Activated CD4-positive, alpha-beta T cell treated with anti-CD3 and anti-CD28 coated beads for 4 hours (primary cell): ENCODE measurements at regions not wholly inside any gene's neighbourhood (a gene's known extent, or its start where the extent isn't known, plus 50 kb on each side); places are given as distances from the start of the nearest gene placed in this dataset.

Experiments
- DNase-seq, 2 donors: peaks; one replicate each; pipeline ENCODE4 v3.0.0-alpha.2; 2020

DNA sequence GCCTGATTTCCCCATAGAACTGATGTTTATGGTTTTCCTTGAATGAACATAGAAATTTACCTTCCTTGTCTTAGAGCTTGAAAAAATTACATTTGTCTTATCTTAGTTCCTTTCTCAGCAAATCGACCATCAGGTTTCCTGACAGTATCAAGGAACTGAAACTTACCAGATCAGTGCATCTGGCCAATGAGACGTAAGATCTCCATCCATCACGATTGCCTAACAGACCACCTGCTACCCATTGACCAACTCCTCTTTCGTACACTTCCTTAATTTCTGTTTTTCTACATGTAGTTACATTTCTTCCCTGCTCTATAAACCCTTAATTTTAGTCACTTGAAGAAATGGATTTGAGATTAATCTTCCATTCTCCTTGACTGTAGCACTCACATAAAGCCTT is 57.4 kb upstream of the TMPRSS15 start:
- no peak for DNase-seq

DNA sequence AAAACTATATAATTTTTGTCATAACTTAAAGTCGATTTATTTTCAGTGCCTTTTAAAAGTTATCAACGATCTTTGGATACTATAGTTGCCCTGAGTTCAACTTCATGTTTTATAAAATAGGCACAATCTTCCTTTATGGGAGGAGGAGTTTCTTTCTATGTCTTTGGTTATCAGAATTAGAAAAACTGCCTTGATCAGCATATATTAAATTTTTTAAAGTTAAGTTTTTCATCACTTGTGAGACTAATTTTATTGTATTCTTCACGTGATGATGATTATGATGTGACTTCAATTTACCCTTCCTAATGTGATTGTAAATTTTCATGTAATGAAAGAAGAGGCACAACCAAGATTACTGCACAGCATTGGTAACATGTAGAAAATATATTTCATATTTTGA is 58.2 kb upstream of the TMPRSS15 start:
- DNase-seq: no peak

DNA sequence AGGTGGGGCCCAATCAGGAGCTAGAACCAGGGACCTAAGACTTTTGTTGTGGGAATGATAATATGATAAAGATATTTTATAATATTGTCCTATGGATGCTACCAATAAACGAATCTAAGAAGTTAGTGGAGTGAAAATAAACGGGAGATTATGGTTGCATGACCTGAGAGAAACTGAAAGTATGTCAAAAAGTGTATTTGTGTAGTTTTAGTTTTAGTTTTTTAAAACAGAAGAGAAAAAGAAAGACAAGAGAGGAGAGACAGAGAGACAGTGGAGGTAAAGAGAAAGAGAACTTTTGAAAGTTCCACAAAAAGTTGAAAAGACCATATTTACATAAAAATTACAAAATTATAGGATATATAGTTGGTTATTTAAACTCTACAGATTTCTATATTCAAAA is 64.1 kb upstream of the TMPRSS15 start:
- no peak for DNase-seq

DNA sequence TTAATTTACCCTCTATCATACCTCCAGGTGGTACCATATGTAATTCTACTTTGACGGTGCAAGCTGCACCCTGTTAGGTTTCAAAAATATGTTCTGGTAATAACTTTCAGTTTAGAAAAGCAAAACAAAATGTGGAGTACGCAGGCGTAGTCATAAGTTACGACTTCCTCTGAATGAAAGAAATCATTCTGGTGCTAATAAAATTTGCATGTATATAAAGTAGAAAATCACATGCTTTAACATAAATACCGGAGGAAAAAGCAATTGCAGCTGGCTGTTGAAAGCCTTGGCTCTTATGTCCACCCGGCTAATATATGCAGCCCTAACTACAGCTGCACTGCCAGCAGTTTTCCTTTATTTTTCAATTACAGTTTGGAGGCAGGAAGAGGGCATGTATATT is 65.2 kb upstream of the TMPRSS15 start:
- no peak for DNase-seq

DNA sequence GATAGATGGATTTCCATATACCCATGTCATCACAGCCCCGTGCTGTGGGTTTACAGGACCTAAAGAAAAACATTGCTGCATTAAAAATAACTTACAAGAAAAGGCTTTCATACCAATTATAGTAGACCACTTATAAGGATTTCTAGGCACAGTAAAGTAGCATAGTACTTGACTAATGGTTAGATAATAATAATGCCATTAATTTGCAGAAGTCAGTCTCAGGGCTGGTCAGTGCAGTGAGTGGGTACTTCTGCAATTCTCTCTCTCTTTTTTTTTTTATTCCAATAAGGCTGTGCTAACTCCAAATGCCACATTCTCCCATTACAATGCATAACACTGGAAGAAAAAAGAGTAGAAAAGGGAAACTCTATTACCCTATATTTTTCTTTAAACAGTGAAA is 73.1 kb upstream of the TMPRSS15 start:
- DNase-seq: no peak

DNA sequence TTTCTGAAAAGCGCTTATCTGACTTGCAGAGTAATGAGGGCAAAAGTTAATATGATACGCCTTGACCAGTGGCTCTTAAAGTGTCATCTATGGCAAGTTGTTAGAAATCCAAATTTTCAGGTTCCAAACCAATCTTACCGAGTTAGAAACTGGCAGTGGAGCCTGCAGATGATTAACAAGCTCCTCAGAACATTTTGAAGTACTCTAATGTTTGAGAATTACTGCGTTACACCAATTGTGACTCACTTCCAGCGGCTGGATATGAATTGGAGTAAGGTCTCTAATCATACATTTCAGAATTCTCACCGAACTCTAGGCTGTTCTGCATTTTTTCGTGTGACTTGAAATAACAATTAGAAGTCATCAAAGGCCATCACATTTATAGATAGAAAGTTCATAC is 73.5 kb upstream of the TMPRSS15 start:
- DNase-seq: no peak

DNA sequence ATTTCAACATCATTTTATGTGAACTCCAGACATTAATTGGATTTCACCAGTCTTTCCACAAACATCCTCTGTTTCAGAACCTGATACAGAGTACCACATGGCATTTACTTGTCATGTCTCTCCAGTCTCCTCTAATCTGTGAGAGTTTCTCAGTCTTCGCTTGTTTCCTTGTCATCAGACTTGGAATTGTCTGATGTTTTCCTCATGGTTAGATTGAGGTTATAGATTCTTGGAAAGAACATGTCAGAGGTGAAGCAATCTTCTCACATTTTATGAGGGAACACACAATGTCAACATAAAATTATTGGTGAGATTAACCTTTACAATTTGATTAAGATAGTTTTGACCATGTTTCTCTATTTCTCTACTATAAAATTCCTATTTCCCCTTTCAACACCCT is 74.9 kb upstream of the TMPRSS15 start:
- DNase-seq: no peak

DNA sequence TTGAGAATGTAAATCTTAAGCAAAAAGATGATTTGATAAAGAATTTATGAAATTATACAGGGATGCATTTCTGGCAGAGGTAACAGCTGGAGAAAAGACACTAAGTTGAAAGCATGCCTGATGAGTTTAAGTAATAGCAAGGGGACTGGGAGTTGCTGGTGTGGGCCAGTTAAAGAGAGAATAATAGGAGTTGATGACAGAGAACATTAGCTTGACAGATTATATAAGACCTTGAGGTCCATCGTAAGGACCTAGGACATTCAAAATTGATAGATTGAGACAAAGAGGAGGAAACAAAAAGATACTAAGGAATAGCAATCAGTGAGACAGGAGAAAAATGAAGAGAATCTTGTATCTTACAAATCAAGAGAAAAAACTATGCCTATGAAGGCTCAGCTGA is 84.7 kb upstream of the TMPRSS15 start:
- DNase-seq: no peak

DNA sequence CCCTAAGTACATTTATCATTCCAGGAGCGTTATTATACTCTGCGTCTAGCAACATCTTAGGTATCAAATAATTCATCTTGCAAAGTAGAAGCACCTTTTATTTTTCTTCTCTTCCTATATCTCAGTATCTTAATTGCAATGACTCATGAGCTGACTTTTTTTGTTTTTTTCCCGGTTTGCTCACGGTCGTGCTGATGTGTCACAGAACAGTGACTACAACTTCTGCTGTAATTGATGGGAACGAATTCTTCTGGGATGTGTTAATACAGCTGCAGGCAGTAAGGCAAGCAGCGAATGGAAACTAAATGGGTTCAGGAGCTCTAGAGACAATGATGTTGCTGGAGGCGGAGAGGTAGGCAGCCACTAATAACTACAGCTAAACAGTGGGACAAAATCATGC is 89.8 kb upstream of the TMPRSS15 start:
- no peak for DNase-seq

DNA sequence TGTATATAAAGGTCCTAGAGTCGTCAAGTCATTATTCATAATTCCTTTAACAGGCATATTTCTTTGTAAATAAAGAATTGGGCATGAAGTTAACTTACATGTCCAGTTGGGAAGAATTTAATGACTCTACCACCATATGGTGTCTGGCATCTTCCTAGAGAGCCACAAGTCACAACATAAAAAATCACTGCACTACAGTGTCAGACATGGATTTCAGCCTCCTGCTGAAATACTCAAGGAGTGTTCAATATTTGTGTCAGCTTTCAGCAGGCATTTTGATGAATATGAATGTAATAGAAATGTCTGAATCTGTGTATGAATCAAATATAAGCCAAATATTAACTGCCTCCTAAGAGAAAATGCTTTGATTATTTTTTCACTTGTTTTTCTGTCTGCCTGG is 91.9 kb upstream of the TMPRSS15 start:
- DNase-seq: no peak

DNA sequence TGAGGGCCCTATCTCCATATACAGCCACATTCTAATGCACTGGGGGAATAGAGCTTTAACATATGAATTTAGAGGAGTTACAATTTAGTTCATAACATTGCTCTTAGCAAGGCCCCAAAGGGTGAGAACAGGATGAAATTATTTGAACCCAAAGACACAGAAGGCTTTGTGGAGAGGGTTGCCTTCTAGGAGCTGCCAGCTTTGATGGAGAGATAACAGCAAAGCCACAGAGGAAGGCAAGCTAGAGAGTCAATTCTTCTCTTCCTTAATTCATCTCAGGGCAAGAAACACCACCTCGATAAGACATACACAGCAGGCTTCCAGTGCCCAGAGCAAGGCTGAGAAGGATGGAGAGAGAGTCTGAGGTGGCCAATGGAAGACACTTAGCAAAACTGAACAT is 94.8 kb upstream of the TMPRSS15 start:
- DNase-seq: no peak

DNA sequence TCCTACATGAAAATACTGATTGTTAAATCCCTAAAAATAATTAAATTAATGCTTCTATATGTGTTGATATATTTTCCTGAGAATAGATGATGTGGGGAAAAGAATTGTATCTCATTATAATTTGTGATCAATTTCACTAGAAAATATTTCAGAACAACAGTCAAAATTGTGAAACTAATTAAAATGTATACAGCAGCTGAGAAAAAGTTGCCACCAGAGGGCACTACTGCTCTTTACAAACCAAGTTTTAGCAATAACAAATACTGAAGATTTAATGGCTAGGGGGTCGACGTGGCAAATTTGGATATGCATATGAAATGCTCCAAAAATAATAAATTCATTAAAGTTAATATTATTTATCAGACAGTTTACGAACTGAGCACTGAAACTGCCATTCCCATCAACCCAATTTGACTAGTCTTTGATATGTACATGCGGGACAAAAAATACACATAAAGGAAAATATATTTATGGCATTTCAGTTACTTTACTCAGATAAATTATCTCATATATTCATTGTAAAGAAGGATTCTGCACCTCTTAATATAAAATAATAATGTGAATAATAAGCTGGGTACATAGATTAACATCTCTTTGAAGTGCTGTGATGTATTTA is 96.3 kb upstream of the TMPRSS15 start:
- peak in 1 of 2 donors; percentile 7 for DNase-seq

DNA sequence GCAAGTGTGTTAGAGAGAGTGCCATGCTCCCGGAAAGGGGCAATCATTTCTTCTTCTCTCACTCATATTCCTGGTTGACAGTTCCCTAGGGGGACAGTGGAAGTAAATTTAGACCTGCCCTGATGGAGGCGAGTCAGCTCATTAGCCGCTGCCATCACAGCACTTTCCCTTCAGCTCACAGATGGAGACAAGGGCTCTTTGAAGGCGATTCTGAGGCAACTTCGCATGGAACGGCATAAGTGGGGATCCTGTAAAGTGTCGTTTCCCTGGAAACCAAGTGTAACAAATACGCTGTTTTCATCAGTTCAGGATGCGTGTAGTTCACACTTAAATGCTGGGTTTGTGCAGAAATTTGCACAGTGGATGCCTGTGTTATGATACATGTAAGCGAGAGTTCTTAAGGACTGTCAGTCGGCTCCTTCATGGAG is 114.5 kb upstream of the TMPRSS15 start:
- no peak for DNase-seq

DNA sequence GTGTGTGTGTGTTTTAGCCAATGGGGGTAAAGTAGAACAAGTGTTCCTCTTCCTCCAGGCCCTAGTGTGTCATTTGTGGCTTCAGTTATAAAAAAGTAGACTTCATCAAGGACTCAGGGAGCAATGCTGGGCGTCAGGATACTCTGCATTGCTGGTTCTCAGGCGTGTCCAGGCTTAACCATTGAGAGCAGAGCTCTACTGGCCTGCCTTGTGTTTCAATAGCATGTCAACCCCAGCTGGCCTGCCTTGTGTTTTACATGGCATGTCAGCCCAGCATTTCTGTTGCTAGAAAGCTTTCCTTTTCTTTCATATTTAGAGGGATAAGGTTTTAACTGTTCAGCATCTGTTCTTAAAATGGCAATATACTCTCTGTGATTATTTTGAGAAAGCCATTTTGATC is 117.6 kb upstream of the TMPRSS15 start:
- no peak for DNase-seq

DNA sequence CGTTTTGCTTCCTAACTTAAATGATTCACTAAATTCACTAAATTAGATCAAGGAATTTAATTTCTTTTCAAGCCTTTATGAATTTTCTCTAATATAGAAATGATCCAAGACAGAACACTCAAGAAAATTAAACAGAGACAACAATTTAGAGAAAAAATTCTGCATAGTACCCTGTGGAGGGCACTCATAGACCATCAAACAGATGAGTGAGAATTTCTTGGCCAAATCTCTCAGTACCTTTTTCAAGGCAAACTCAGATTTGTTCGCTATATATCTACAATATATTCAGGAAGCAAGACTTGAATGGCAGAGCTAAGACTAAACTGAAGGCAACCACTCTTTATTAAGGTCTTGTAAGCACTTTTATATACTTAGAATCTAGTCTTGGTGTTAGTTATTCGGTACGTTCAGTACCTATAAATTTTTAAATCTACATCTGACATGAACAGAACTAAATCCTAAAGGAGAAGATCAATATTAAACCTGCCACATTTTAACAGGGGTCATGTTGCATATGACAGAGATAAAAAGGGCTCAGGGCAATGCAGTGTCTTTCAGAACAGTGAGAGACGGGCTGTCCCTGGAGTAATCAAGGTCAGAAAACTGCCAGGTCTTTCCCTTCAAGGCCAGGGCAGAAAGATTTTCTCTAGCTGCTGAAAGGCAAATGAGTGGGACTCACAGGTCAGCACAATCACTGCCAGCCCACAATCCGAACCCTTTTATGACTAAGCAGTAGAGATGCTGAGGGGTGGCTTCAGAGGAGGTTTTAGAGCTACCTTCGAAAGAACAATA is 118.8 kb upstream of the TMPRSS15 start:
- no peak for DNase-seq

DNA sequence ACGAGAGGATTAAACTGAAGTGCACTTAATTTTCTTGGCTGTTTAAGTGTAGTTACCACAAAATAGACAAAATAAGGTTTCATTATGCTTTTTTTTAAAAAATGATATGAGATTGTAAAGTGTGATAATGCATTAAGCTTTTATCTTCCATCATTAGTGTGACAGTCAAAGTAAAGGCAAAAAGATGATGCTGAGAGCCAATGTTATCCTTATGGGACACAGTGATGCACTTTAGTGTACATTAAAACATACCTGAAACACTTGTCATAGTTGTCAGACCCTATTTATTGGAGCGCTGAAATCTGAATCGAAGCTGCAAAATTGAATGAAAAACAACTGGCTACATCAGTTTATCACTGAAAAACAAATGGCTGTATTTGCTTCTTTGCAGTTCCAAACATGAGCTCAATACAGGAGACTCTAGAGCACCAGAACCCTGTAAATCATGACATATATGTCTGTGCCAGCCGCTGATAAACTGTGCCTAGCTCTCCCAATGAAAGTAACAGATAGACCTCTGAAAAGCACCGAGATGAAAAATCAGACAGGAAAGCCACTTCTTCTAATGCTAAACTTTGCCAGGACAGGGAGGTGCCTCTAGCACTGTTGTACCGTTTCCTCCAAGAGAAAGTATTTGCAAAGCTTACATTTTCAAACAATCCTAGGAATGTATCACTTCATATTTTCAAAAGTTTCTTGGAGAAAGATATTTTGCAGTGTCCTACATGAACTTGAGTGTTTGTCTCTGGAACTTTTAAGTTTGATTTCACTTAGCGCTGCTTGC is 120.7 kb upstream of the TMPRSS15 start:
- no peak for DNase-seq

DNA sequence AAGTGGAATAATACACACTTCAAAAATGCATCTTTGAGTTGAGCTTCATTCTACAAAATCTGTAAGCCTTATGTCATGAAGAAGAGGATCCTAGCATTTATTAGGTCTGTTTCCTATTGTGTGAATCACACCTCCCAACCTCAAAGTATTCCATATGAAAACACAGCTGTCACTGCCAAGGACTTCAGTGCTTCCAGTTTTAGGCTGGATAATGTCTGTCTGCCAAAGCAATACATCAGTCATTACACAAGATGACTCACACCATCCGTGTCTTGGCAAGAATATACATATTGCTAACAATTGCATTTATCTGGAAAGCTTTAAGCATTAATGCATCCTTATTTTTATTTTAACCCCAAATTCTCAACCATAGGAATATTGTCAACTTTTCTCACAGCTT is 125.7 kb upstream of the TMPRSS15 start:
- DNase-seq: no peak

DNA sequence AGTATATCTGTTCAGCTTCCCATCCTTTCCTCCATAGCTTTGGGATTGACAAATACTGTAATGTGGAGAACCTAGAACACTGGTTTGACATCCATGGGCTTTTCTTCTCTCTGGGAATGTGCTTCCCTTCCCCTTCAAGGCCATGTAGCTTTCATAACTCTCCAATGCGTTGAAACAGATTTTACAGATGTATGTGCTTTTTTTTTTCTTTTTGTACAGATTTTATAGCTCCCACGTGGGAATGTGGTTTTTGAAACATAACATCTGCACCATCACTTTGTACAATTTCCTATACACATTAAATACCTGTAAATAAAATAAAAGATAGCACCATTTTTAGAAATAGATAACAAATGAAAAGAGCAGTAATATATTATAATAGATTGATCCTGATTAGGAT is 138.5 kb upstream of the TMPRSS15 start:
- no peak for DNase-seq

DNA sequence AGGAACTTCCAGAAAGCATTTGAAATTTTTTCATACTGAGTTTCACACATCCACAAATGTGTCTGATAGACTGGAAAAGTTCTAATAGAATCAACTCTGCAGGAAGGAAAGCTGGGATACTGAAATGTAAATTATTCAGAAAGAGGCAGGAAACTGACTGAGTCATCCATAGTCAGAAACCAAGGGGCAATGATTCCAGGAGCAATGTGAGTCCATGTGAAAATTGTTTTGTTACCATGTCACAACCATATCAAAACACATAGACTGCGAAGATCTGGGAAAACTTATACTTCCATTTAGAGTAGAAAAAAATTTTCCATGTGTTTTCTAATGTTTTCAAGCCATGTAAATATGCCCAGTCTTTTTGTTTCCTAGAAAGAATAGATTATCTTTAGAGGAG is 142.3 kb upstream of the TMPRSS15 start:
- no peak for DNase-seq

DNA sequence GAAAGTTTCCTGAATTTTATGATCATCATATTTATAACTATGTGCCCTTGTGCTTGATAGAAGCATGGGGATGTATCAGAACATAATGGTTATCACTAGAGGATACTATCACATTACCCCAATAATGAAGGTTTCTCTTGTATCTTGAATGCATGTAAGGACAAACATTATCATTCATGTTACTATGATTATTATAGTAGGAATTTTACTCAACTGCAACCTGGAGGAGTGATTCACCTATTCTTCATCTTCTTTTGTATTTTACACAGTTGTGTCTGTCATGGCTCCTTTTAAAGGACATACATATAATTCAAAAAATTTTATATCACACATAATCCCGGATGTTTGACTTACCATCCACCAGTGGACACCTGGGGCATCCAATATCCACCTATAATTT is 143.8 kb upstream of the TMPRSS15 start:
- no peak for DNase-seq

DNA sequence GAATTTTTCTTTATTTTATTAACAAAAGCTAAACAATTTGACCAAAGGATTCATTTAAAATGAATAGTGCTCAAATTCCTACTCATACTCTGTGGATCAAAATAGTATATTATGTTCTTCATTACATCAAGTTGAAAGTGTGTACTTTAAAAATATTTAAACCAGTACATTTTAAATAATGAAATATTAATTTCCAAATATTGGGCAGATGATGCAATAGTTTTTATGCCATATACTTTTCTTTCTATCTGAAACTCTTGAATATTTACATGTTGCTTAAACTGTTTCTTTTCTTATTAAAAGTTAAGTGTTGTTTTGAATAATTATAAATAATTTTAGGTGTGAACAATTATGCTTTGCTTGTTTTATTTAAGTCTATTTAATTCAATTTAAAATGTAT is 144.7 kb upstream of the TMPRSS15 start:
- DNase-seq: no peak

DNA sequence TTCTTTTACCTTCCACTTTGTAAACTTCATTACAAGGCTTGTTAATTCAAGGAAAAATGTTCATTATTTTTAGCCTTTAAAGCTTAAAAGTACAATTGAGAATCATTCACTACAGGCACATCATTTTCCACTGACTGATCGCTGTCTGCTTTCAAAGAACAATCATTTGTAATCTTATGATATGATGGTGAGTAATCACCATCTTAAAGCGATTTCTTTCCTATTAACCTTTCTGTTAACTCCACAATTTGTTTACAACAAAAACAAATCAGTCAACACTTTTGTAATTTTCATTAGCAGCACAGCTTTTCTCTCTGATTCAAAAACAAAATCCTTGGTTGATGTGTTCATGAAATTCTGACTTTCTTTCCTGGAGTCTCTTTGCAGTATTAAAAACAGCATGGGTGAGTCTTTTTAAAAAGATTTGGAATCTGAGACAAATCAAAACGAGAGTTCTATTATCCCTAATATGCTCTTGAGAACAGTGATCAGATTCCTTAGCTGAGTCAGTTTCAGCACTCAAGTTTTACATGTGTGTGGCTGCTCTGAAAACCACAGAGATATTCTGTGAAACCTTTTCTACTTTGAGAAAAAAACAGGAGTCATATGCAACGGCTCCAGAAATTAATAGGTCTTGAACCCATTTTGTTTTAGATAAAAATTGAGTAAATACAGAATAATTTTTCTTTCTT is 145.8 kb upstream of the TMPRSS15 start:
- no peak for DNase-seq

DNA sequence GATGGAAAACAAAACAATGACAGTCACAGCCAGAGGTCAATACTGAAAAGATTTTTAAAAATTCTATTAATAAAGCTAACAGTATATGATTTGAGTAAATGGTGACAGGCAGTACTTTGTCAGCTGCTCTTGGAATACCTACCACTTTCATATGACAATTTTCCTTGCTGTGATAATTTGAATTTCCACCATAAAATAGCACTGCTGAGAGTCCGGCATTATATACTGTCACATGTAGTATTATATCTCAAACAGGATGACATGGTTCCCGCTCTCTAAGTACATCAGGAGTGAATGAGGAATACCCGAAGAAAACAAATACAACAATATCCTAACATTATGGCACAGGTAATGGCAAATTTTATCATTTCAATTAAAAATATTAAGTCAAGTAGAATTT is 146.8 kb upstream of the TMPRSS15 start:
- no peak for DNase-seq

DNA sequence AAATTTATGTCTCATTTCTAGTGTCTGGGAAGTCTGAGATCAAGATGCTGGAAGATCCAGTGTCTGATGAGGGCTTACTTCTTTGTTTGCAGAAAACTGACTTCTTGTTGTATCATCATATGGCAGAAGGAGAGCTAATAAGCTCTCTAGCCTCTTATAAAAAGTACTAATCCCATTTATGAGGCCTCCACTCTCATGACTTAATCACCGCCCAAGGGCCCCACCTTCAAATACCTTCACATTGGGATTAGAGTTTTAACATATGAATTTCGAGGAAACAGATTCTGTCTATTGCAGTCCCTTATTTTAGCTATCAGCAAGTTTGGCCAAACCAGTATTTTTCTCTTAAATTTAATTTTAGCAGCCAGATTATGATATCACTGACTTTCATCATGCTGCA is 150.2 kb upstream of the TMPRSS15 start:
- DNase-seq: no peak
